Peyer's patch (tissue), 4 donors: ENCODE measurements at regions not wholly inside any gene's neighbourhood (a gene's known extent, or its start where the extent isn't known, plus 50 kb on each side); places are given as distances from the start of the nearest gene placed in this dataset.

Experiments
- POLR2A ChIP-seq, 2 donors: fragments of 450-650 bp; IDR thresholded peaks; one replicate each; pipeline ENCODE4 v1.5.1; 2017; ENCODE audit warnings: antibody characterized with exemption in 2 of 2, mild to moderate bottlenecking in 2 of 2, moderate library complexity in 2 of 2
- TF ChIP-seq, protein P1 (sequence below), 6 experiments: fragments of 450-650 bp in 4 of 6; fragments of 200-600 bp in 2 of 6; sonication (generic) in 1 of 6; IDR thresholded peaks; one replicate each; pipeline ENCODE4 v1.5.1; 2017 to 2019; ENCODE audit warnings: antibody characterized with exemption in 6 of 6, mild to moderate bottlenecking in 3 of 6, moderate library complexity in 1 of 6

DNA sequence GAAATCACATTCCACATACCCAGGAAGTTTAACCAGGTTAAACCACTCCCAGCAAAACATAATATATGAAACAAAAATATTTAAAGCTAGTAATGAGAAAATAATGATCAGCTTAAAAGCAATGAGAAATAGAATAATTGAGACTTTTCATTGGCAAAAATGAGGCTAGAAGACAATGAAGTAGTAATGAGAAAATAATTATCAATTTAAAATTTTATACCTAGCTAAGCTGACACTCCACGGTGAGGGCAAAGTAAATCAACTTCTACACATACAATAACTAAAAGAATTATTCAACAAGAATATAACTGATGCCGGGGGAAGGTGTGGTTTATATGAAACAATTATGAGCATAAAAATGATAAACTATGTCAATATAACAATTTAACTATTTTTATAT, 82.2 kb upstream of the TES start:
- TF ChIP-seq, protein P1, sequence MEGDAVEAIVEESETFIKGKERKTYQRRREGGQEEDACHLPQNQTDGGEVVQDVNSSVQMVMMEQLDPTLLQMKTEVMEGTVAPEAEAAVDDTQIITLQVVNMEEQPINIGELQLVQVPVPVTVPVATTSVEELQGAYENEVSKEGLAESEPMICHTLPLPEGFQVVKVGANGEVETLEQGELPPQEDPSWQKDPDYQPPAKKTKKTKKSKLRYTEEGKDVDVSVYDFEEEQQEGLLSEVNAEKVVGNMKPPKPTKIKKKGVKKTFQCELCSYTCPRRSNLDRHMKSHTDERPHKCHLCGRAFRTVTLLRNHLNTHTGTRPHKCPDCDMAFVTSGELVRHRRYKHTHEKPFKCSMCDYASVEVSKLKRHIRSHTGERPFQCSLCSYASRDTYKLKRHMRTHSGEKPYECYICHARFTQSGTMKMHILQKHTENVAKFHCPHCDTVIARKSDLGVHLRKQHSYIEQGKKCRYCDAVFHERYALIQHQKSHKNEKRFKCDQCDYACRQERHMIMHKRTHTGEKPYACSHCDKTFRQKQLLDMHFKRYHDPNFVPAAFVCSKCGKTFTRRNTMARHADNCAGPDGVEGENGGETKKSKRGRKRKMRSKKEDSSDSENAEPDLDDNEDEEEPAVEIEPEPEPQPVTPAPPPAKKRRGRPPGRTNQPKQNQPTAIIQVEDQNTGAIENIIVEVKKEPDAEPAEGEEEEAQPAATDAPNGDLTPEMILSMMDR (IDR thresholded peaks at IDR 0.05) = no peak
- TF ChIP-seq POLR2A (IDR thresholded peaks at IDR 0.05) = no peak
